ENCODE measurements at regions not wholly inside any gene's neighbourhood (a gene's known extent, or its start where the extent isn't known, plus 50 kb on each side); places are given as distances from the start of the nearest gene placed in this dataset.

DNA sequence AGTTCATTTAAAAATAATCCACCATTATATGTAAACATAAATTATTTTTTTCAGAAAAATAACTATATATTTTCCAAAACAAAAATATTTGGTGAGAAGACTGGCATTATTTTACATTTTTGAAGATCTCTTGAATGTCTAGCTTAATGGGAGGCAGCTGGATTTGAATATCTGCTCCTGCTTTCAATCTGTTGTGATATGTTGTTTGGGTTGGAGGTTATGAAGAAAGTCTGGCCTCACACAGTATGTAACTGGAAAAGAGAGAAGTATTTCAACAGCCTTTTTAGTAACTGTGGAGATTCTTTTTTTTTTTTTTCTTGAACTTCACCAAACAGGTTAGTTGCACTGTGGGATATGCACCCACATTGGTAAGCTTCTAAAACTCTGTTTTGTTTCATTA is 84.7 kb upstream of the SLIT3 start:
- TF ChIP-seq, protein P1, sequence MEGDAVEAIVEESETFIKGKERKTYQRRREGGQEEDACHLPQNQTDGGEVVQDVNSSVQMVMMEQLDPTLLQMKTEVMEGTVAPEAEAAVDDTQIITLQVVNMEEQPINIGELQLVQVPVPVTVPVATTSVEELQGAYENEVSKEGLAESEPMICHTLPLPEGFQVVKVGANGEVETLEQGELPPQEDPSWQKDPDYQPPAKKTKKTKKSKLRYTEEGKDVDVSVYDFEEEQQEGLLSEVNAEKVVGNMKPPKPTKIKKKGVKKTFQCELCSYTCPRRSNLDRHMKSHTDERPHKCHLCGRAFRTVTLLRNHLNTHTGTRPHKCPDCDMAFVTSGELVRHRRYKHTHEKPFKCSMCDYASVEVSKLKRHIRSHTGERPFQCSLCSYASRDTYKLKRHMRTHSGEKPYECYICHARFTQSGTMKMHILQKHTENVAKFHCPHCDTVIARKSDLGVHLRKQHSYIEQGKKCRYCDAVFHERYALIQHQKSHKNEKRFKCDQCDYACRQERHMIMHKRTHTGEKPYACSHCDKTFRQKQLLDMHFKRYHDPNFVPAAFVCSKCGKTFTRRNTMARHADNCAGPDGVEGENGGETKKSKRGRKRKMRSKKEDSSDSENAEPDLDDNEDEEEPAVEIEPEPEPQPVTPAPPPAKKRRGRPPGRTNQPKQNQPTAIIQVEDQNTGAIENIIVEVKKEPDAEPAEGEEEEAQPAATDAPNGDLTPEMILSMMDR (IDR thresholded peaks at IDR 0.05), result no peak
- no peak for TF ChIP-seq POLR2A (IDR thresholded peaks at IDR 0.05)

Measured in prostate gland (tissue), 2 donors.